KMS-11 (cell line): ENCODE measurements at regions not wholly inside any gene's neighbourhood (a gene's known extent, or its start where the extent isn't known, plus 50 kb on each side); places are given as distances from the start of the nearest gene placed in this dataset.

ENCODE experiments used
- H2AFZ ChIP-seq: fragments of 200-600 bp; sonication (generic); 2 replicates; pipeline ENCODE4 v1.6.1; 2016; ENCODE audit warnings: antibody characterized with exemption, mixed run types, low read depth
- H3K27ac ChIP-seq: fragments of 200-600 bp; sonication (generic); 2 replicates; pipeline ENCODE4 v1.6.1; 2016; ENCODE audit warnings: mild to moderate bottlenecking, mixed run types
- H3K27me3 ChIP-seq: fragments of 200-600 bp; sonication (generic); 2 replicates; pipeline ENCODE4 v1.6.1; 2017; ENCODE audit warnings: mild to moderate bottlenecking, low read depth, mixed run types, moderate library complexity; ENCODE audit not compliant: insufficient read depth
- H3K36me3 ChIP-seq: fragments of 200-600 bp; sonication (generic); 2 replicates; pipeline ENCODE4 v1.6.1; 2017; ENCODE audit warnings: mild to moderate bottlenecking, mixed run types; ENCODE audit not compliant: insufficient read depth
- H3K4me1 ChIP-seq: fragments of 200-600 bp; sonication (generic); 2 replicates; pipeline ENCODE4 v1.6.1; 2016; ENCODE audit warnings: mild to moderate bottlenecking, low read depth, mixed run types; ENCODE audit not compliant: poor library complexity, severe bottlenecking
- H3K4me2 ChIP-seq: fragments of 200-600 bp; sonication (generic); 2 replicates; pipeline ENCODE4 v1.7.0; 2016; ENCODE audit warnings: mild to moderate bottlenecking, mixed run types
- H3K4me3 ChIP-seq: fragments of 200-600 bp; sonication (generic); IDR thresholded peaks from 2 replicates; pipeline ENCODE4 v1.6.1; 2017; ENCODE audit warnings: low read depth, low read length, mixed read lengths; ENCODE audit not compliant: insufficient read depth
- H3K79me2 ChIP-seq: fragments of 200-600 bp; sonication (generic); 2 replicates; pipeline ENCODE4 v1.6.1; 2016; ENCODE audit warnings: low read depth, mixed run types; ENCODE audit not compliant: insufficient read depth
- H3K9ac ChIP-seq: fragments of 200-600 bp; sonication (generic); 2 replicates; pipeline ENCODE4 v1.6.1; 2016; ENCODE audit warnings: mild to moderate bottlenecking, mixed run types
- H4K20me1 ChIP-seq: fragments of 200-600 bp; sonication (generic); 2 replicates; pipeline ENCODE4 v1.6.1; 2016; ENCODE audit warnings: mild to moderate bottlenecking, mixed run types; ENCODE audit not compliant: insufficient read depth
- CTCF ChIP-seq: fragments of 200-600 bp; sonication (generic); conservative IDR thresholded peaks from 2 replicates; pipeline ENCODE4 v1.6.1; 2017; ENCODE audit warnings: low read depth, mild to moderate bottlenecking, antibody characterized with exemption, low read length, moderate library complexity, mixed read lengths

GRCh38 chr10:78296785-78297184, 263.1 kb downstream of the RPS24 start:
- Histone ChIP-seq H3K27ac (no peak overlapping the region), H4K20me1 (no peaks in the 10 kb centered on the region), H3K4me3 (no peak overlapping the region), H3K79me2 (no peaks in the 10 kb centered on the region), H3K36me3 (no peaks in the 10 kb centered on the region), H3K9ac (no peak overlapping the region), H3K27me3 (no peaks in the 10 kb centered on the region), H3K4me1 (peaks cover 2% of the 10 kb centered on the region), H2AFZ (no peak overlapping the region), H3K4me2 (no peak overlapping the region)
- no peak for TF ChIP-seq CTCF

- H3K27me3 ChIP-seq, result no peaks in the 10 kb centered on the region
- no peak overlapping the region for H2AFZ ChIP-seq
- no peak overlapping the region for H3K27ac ChIP-seq
- H3K4me3 ChIP-seq, result no peak overlapping the region
- no peak overlapping the region for H3K9ac ChIP-seq
- H4K20me1 ChIP-seq, result no peaks in the 10 kb centered on the region
- H3K36me3 ChIP-seq, result no peaks in the 10 kb centered on the region
- no peaks in the 10 kb centered on the region for H3K79me2 ChIP-seq
- peaks cover 12% of the 10 kb centered on the region for H3K4me1 ChIP-seq
- no peak overlapping the region for H3K4me2 ChIP-seq
- no peak for TF ChIP-seq CTCF
Measured at GRCh38 chr10:78297997-78298396, 264.3 kb downstream of the RPS24 start.

GRCh38 chr10:78298835-78299234, 265.2 kb downstream of the RPS24 start:
- no peak overlapping the region for H3K27ac ChIP-seq
- no peak overlapping the region for H2AFZ ChIP-seq
- no peak for TF ChIP-seq CTCF
- no peaks in the 10 kb centered on the region for H3K36me3 ChIP-seq
- H3K4me2 ChIP-seq, result no peak overlapping the region
- H3K9ac ChIP-seq, result no peak overlapping the region
- no peaks in the 10 kb centered on the region for H4K20me1 ChIP-seq
- H3K4me1 ChIP-seq, result peaks cover 15% of the 10 kb centered on the region
- H3K27me3 ChIP-seq, result no peaks in the 10 kb centered on the region
- H3K4me3 ChIP-seq, result no peak overlapping the region
- H3K79me2 ChIP-seq, result no peaks in the 10 kb centered on the region

- H3K36me3 ChIP-seq, result no peaks in the 10 kb centered on the region
- no peaks in the 10 kb centered on the region for H3K27me3 ChIP-seq
- no peaks in the 10 kb centered on the region for H3K79me2 ChIP-seq
- H3K4me1 ChIP-seq, result peaks cover 17% of the 10 kb centered on the region
- H3K9ac ChIP-seq, result no peak overlapping the region
- no peak overlapping the region for H2AFZ ChIP-seq
- no peak overlapping the region for H3K4me3 ChIP-seq
- no peaks in the 10 kb centered on the region for H4K20me1 ChIP-seq
- H3K4me2 ChIP-seq, result no peak overlapping the region
- H3K27ac ChIP-seq, result no peak overlapping the region
- TF ChIP-seq CTCF, result no peak
Measured at GRCh38 chr10:78299851-78300468, 266.3 kb downstream of the RPS24 start.
